GM21423 (cell line): ENCODE measurements at regions not wholly inside any gene's neighbourhood (a gene's known extent, or its start where the extent isn't known, plus 50 kb on each side); places are given as distances from the start of the nearest gene placed in this dataset.

Source experiments
- ATAC-seq: cut with Tn5 transposase; IDR thresholded peaks from one replicate; pipeline ENCODE4 v1.9.1; 2021; ENCODE audit warnings: mild to moderate bottlenecking, moderate library complexity; ENCODE audit not compliant: unreplicated experiment

GRCh38 chr3:30258426-30259392, 347.7 kb upstream of the TGFBR2 start:
- ATAC-seq, result no peak

- no peak for ATAC-seq
Observed at GRCh38 chr3:30259730-30260129, 346.7 kb upstream of the TGFBR2 start.

GRCh38 chr3:30260762-30261161, 345.6 kb upstream of the TGFBR2 start:
- ATAC-seq, result no peak

- ATAC-seq, result no peak
Observed at GRCh38 chr3:30263238-30263924, 343.0 kb upstream of the TGFBR2 start.

GRCh38 chr3:30263925-30264313, 342.5 kb upstream of the TGFBR2 start:
- ATAC-seq, result no peak

- no peak for ATAC-seq
Observed at GRCh38 chr3:30266524-30266923, 339.9 kb upstream of the TGFBR2 start.

- no peak for ATAC-seq
Observed at GRCh38 chr3:30268288-30268687, 338.1 kb upstream of the TGFBR2 start.

- ATAC-seq, result peak; percentile 85
Observed at GRCh38 chr3:30269751-30270445, 336.5 kb upstream of the TGFBR2 start.

GRCh38 chr3:30271781-30272180, 334.6 kb upstream of the TGFBR2 start:
- no peak for ATAC-seq

- no peak for ATAC-seq
Observed at GRCh38 chr3:30273304-30274072, 332.9 kb upstream of the TGFBR2 start.

GRCh38 chr3:30277494-30277893, 328.9 kb upstream of the TGFBR2 start:
- ATAC-seq, result no peak

GRCh38 chr3:30281526-30281925, 324.9 kb upstream of the TGFBR2 start:
- ATAC-seq, result no peak

- ATAC-seq, result no peak
Observed at GRCh38 chr3:30282154-30282696, 324.2 kb upstream of the TGFBR2 start.

- no peak for ATAC-seq
Observed at GRCh38 chr3:30285188-30286006, 321.0 kb upstream of the TGFBR2 start.

GRCh38 chr3:30286007-30286669, 320.3 kb upstream of the TGFBR2 start:
- ATAC-seq, result no peak

GRCh38 chr3:30286811-30287210, 319.6 kb upstream of the TGFBR2 start:
- ATAC-seq, result no peak

GRCh38 chr3:30288830-30289229, 317.6 kb upstream of the TGFBR2 start:
- ATAC-seq, result no peak

- no peak for ATAC-seq
Observed at GRCh38 chr3:30289324-30289723, 317.1 kb upstream of the TGFBR2 start.

GRCh38 chr3:30289766-30290165, 316.6 kb upstream of the TGFBR2 start:
- no peak for ATAC-seq
